ENCODE measurements at regions not wholly inside any gene's neighbourhood (a gene's known extent, or its start where the extent isn't known, plus 50 kb on each side); places are given as distances from the start of the nearest gene placed in this dataset.
A peak's percentile ranks its signal among the peaks of the same experiment; 100 is the strongest.

GRCh38 chr12:115319446-115320040 lies 635.6 kb upstream of the TBX3 start (continued):
- no peak for TF ChIP-seq SP1 (IDR thresholded peaks at IDR 0.05)
- no peak for TF ChIP-seq MAX (IDR thresholded peaks at IDR 0.05)

GRCh38 chr12:115313929-115314328 lies 630.0 kb upstream of the TBX3 start:
- Histone ChIP-seq H3K4me3 (ENCODE audit: low read depth in 1 of 3, low read length in 3 of 3) (no peak overlapping the region), H3K27me3 (ENCODE audit: control insufficient read depth in 4 of 4, insufficient read depth in 4 of 4, low read length in 3 of 4) (no peaks in the 10 kb centered on the region), H3K4me1 (ENCODE audit: control insufficient read depth in 4 of 4, insufficient read depth in 4 of 4, low read length in 3 of 4) (no peaks in the 10 kb centered on the region), H3K27ac (ENCODE audit: low read depth in 1 of 2, low read length in 2 of 2) (no peak overlapping the region), H3K9ac (ENCODE audit: low read depth in 1 of 2, low read length in 2 of 2) (no peak overlapping the region), H3K36me3 (ENCODE audit: control insufficient read depth in 4 of 4, insufficient read depth in 3 of 4, low read depth in 1 of 4, low read length in 3 of 4) (no peaks in the 10 kb centered on the region), H3K9me3 (ENCODE audit: control insufficient read depth in 4 of 4, low read length in 3 of 4) (no peaks in the 10 kb centered on the region)
- no peak for DNase-seq (ENCODE audit: low spot score)
- WGBS: 34% methylated on average over 2 of the region's 2 CpGs
- TF ChIP-seq JUND (IDR thresholded peaks at IDR 0.05) (no peak), SP1 (IDR thresholded peaks at IDR 0.05) (peak; percentile 21), HNF4A (conservative IDR thresholded peaks at IDR 0.05) (peak; percentile 75 to 86), FOXA2 (IDR thresholded peaks at IDR 0.05) (no peak), MAX (IDR thresholded peaks at IDR 0.05) (no peak), HNF4G (IDR thresholded peaks at IDR 0.05) (no peak), RXRA (IDR thresholded peaks at IDR 0.05) (peak; percentile 11 to 40), NR2F2 (IDR thresholded peaks at IDR 0.05) (no peak)
- TF ChIP-seq, protein P1, sequence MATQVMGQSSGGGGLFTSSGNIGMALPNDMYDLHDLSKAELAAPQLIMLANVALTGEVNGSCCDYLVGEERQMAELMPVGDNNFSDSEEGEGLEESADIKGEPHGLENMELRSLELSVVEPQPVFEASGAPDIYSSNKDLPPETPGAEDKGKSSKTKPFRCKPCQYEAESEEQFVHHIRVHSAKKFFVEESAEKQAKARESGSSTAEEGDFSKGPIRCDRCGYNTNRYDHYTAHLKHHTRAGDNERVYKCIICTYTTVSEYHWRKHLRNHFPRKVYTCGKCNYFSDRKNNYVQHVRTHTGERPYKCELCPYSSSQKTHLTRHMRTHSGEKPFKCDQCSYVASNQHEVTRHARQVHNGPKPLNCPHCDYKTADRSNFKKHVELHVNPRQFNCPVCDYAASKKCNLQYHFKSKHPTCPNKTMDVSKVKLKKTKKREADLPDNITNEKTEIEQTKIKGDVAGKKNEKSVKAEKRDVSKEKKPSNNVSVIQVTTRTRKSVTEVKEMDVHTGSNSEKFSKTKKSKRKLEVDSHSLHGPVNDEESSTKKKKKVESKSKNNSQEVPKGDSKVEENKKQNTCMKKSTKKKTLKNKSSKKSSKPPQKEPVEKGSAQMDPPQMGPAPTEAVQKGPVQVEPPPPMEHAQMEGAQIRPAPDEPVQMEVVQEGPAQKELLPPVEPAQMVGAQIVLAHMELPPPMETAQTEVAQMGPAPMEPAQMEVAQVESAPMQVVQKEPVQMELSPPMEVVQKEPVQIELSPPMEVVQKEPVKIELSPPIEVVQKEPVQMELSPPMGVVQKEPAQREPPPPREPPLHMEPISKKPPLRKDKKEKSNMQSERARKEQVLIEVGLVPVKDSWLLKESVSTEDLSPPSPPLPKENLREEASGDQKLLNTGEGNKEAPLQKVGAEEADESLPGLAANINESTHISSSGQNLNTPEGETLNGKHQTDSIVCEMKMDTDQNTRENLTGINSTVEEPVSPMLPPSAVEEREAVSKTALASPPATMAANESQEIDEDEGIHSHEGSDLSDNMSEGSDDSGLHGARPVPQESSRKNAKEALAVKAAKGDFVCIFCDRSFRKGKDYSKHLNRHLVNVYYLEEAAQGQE (IDR thresholded peaks at IDR 0.05): no peak

DNA sequence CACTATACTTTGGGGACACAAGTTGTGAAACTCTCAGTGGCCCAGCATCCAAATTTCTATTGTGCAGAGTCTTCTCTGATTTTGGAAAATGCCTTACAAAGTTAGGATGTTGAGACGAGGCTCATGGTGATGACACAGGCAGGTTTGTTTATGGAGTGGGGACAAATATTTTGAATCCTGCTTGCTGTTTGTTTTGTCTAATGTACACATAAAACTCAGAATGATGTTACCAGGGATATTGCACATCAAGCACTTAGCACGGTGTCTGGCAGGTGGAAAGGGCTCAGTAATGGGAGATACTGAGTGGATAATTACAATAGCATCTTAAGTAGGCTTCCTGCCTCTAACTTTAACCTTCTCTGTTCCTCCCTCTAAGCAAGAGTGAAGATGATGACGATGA lies 628.9 kb upstream of the TBX3 start:
- TF ChIP-seq SP1 (IDR thresholded peaks at IDR 0.05): no peak
- TF ChIP-seq RAD21 (IDR thresholded peaks at IDR 0.05): no peak
- no peak for TF ChIP-seq FOXA1 (IDR thresholded peaks at IDR 0.05)
- TF ChIP-seq JUND (IDR thresholded peaks at IDR 0.05): no peak
- TF ChIP-seq YY1 (IDR thresholded peaks at IDR 0.05): no peak

GRCh38 chr12:115311875-115312274 lies 627.9 kb upstream of the TBX3 start:
- Histone ChIP-seq H3K36me3 (ENCODE audit: control insufficient read depth in 4 of 4, insufficient read depth in 3 of 4, low read depth in 1 of 4, low read length in 3 of 4) (no peaks in the 10 kb centered on the region), H3K4me3 (ENCODE audit: low read depth in 1 of 3, low read length in 3 of 3) (no peak overlapping the region), H3K9ac (ENCODE audit: low read depth in 1 of 2, low read length in 2 of 2) (no peak overlapping the region), H3K27me3 (ENCODE audit: control insufficient read depth in 4 of 4, insufficient read depth in 4 of 4, low read length in 3 of 4) (no peaks in the 10 kb centered on the region), H3K27ac (ENCODE audit: low read depth in 1 of 2, low read length in 2 of 2) (no peak overlapping the region), H3K9me3 (ENCODE audit: control insufficient read depth in 4 of 4, low read length in 3 of 4) (no peaks in the 10 kb centered on the region), H3K4me1 (ENCODE audit: control insufficient read depth in 4 of 4, insufficient read depth in 4 of 4, low read length in 3 of 4) (no peaks in the 10 kb centered on the region)
- WGBS: 85% methylated on average over 4 of the region's 4 CpGs
- DNase-seq (ENCODE audit: low spot score): no peak
- TF ChIP-seq YY1 (IDR thresholded peaks at IDR 0.05): no peak
- TF ChIP-seq FOXA2 (IDR thresholded peaks at IDR 0.05): no peak
- no peak for TF ChIP-seq RXRA (IDR thresholded peaks at IDR 0.05)
- TF ChIP-seq, protein P2, sequence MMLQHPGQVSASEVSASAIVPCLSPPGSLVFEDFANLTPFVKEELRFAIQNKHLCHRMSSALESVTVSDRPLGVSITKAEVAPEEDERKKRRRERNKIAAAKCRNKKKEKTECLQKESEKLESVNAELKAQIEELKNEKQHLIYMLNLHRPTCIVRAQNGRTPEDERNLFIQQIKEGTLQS (IDR thresholded peaks at IDR 0.05): no peak
- no peak for TF ChIP-seq FOXA1 (IDR thresholded peaks at IDR 0.05)

More for the DNA sequence above, 628.9 kb upstream of the TBX3 start:
- Histone ChIP-seq H3K36me3 (ENCODE audit: control insufficient read depth in 4 of 4, insufficient read depth in 3 of 4, low read depth in 1 of 4, low read length in 3 of 4) (no peaks in the 10 kb centered on the region), H3K27ac (ENCODE audit: low read depth in 1 of 2, low read length in 2 of 2) (no peak overlapping the region), H3K4me1 (ENCODE audit: control insufficient read depth in 4 of 4, insufficient read depth in 4 of 4, low read length in 3 of 4) (no peaks in the 10 kb centered on the region), H3K27me3 (ENCODE audit: control insufficient read depth in 4 of 4, insufficient read depth in 4 of 4, low read length in 3 of 4) (no peaks in the 10 kb centered on the region), H3K9me3 (ENCODE audit: control insufficient read depth in 4 of 4, low read length in 3 of 4) (no peaks in the 10 kb centered on the region), H3K4me3 (ENCODE audit: low read depth in 1 of 3, low read length in 3 of 3) (no peak overlapping the region), H3K9ac (ENCODE audit: low read depth in 1 of 2, low read length in 2 of 2) (no peak overlapping the region)
- no peak for DNase-seq (ENCODE audit: low spot score)
- WGBS: 58% methylated on average over 3 of the region's 3 CpGs

Data from liver (tissue), 7 donors.